H1 (cell line): ENCODE measurements at regions not wholly inside any gene's neighbourhood (a gene's known extent, or its start where the extent isn't known, plus 50 kb on each side); places are given as distances from the start of the nearest gene placed in this dataset.

ENCODE experiments used
- BACH1 ChIP-seq: IDR thresholded peaks from 2 replicates; pipeline ENCODE4 v1.6.1; 2012; ENCODE audit warnings: low read length, improper control_type of control experiment
- CBX8 ChIP-seq: fragments of 300-800, 300-1000 bp; sonication (generic); IDR thresholded peaks from 2 replicates; pipeline ENCODE4 v1.7.1; 2016; ENCODE audit warnings: low read depth, low read length, borderline replicate concordance
- EGR1 ChIP-seq: IDR thresholded peaks from 2 replicates; pipeline ENCODE4 v1.6.1; 2011; ENCODE audit warnings: low read depth, low read length, borderline replicate concordance
- NANOG ChIP-seq: IDR thresholded peaks from 2 replicates; pipeline ENCODE4 v1.6.1; 2011; ENCODE audit warnings: low read length, low read depth, mild to moderate bottlenecking, inconsistent platforms; ENCODE audit not compliant: insufficient read depth, poor library complexity, severe bottlenecking
- POLR2A ChIP-seq, 2 experiments: IDR thresholded peaks; 1 replicate in 1 of 2; 2 replicates in 1 of 2; pipeline ENCODE4 v1.6.1; 2011; ENCODE audit warnings: low read depth in 2 of 2, low read length in 2 of 2, mild to moderate bottlenecking in 2 of 2; ENCODE audit errors: control extremely low read depth in 1 of 2
- RBBP5 ChIP-seq: IDR thresholded peaks from 2 replicates; pipeline ENCODE4 v1.7.1; 2012; ENCODE audit warnings: low read depth, mild to moderate bottlenecking, inconsistent platforms, low read length, moderate library complexity, borderline replicate concordance
- RNF2 ChIP-seq: fragments of 200-900, 300-1000 bp; sonication (generic); IDR thresholded peaks from 2 replicates; pipeline ENCODE4 v1.7.1; 2016; ENCODE audit warnings: borderline replicate concordance, low read depth, mild to moderate bottlenecking, antibody characterized with exemption, low read length; ENCODE audit not compliant: poor library complexity, severe bottlenecking; ENCODE audit errors: missing control alignments
- TF ChIP-seq, protein P1 (sequence below), 3 experiments: IDR thresholded peaks; 1 replicate in 2 of 3; 2 replicates in 1 of 3; pipeline versions ENCODE4 v1.5.1 to v1.6.1; 2011; ENCODE audit warnings: low read length in 3 of 3, mild to moderate bottlenecking in 3 of 3, inconsistent platforms in 2 of 3, low read depth in 1 of 3, moderate library complexity in 1 of 3; ENCODE audit not compliant: insufficient read depth in 1 of 3; ENCODE audit errors: control extremely low read depth in 1 of 3
- TF ChIP-seq, protein P2 (sequence below): IDR thresholded peaks from 2 replicates; pipeline ENCODE4 v1.6.1; 2012; ENCODE audit warnings: low read length, inconsistent platforms

DNA sequence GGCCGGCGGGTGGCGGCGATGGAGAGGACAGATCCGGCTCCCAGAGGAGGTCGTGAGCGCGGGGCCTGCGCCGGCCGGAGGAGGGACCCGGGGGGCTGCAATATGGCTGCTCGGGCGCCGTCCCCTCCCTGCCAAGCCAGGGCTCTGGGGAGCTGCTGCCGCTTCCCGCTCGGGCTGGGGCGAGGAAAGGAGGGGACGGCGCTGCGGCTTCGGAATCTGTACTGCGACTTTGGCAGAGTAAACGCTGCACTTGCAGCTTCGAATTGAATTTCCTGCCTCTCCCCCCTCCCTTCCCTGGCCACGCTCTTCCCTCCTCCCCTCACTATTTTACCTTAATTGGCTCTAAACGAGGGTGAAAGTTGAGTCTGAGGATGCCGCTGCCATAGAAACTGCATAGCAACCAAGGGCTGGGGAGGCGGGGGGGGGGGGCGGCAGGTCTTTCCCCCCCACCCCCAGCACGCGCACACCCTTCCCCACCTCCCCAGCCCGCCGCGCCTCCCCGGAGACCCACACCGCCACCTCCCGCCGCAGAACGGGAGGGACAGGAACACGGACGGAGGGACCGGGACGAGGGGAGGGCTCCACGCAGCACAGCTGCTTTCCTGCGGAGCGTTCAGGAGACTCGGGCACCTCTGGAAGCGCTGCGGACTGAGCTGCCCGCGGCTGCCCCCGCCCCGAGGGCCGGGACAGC, 93.9 kb downstream of the RNASET2 start (continued):
- TF ChIP-seq, protein P1, sequence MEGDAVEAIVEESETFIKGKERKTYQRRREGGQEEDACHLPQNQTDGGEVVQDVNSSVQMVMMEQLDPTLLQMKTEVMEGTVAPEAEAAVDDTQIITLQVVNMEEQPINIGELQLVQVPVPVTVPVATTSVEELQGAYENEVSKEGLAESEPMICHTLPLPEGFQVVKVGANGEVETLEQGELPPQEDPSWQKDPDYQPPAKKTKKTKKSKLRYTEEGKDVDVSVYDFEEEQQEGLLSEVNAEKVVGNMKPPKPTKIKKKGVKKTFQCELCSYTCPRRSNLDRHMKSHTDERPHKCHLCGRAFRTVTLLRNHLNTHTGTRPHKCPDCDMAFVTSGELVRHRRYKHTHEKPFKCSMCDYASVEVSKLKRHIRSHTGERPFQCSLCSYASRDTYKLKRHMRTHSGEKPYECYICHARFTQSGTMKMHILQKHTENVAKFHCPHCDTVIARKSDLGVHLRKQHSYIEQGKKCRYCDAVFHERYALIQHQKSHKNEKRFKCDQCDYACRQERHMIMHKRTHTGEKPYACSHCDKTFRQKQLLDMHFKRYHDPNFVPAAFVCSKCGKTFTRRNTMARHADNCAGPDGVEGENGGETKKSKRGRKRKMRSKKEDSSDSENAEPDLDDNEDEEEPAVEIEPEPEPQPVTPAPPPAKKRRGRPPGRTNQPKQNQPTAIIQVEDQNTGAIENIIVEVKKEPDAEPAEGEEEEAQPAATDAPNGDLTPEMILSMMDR (IDR thresholded peaks at IDR 0.05; ENCODE audit: control extremely low read depth in 1 of 3, insufficient read depth in 1 of 3, low read depth in 1 of 3, low read length in 3 of 3), result peak in 1 of 3 experiments; percentile 15; a peak in 1 of 4 replicates
- TF ChIP-seq RNF2 (no peak), POLR2A (IDR thresholded peaks at IDR 0.05; ENCODE audit: control extremely low read depth in 1 of 2, low read depth in 2 of 2, low read length in 2 of 2) (peak in 1 of 2 experiments; percentile 46; a peak in 1 of 3 replicates), RBBP5 (peak; percentile 78; the same call in 1 of the 2 replicates), CBX8 (no peak), EGR1 (no peak), NANOG (no peak), BACH1 (no peak)
- TF ChIP-seq, protein P2, sequence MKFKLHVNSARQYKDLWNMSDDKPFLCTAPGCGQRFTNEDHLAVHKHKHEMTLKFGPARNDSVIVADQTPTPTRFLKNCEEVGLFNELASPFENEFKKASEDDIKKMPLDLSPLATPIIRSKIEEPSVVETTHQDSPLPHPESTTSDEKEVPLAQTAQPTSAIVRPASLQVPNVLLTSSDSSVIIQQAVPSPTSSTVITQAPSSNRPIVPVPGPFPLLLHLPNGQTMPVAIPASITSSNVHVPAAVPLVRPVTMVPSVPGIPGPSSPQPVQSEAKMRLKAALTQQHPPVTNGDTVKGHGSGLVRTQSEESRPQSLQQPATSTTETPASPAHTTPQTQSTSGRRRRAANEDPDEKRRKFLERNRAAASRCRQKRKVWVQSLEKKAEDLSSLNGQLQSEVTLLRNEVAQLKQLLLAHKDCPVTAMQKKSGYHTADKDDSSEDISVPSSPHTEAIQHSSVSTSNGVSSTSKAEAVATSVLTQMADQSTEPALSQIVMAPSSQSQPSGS, result no peak
